SK-N-SH (cell line): ENCODE measurements at regions not wholly inside any gene's neighbourhood (a gene's known extent, or its start where the extent isn't known, plus 50 kb on each side); places are given as distances from the start of the nearest gene placed in this dataset.
"Not testable (repeated sequence)": the region's sequence is repeated elsewhere in the genome, so short reads cannot be mapped to it uniquely, and the experiment has no call there.

ENCODE experiments used
- CTCF ChIA-PET: fragments of 300-600, 350-600 bp; formaldehyde crosslinking; extraction: SDS; loops from one replicate; lab custom pipeline; 2021; lab: Yijun Ruan, JAX
- POLR2A ChIA-PET: fragments of 350-600 bp; sonication (Branson Sonifier 250); formaldehyde crosslinking; extraction: SDS; loops from one replicate; lab custom pipeline; 2020; ENCODE audit warnings: antibody characterized with exemption, inconsistent platforms; lab: Yijun Ruan, JAX
- DNase-seq: peaks from one replicate; pipeline ENCODE4 v3.0.0; 2012
- H2AFZ ChIP-seq: fragments of 200-600 bp; sonication (generic); 2 replicates; pipeline ENCODE4 v1.8.1; 2016; ENCODE audit warnings: antibody characterized with exemption, mild to moderate bottlenecking, low read depth
- H3F3A ChIP-seq: fragments of 200-600 bp; sonication (generic); replicated peaks from 2 replicates; pipeline ENCODE3; 2016; ENCODE audit warnings: antibody characterized with exemption, mild to moderate bottlenecking; ENCODE audit not compliant: insufficient read depth
- H3K27ac ChIP-seq, 2 experiments: fragments of 200-500 bp in 1 of 2; fragments of 200-600 bp in 1 of 2; sonication (Bioruptor generic) in 1 of 2; sonication (generic), shearing (Covaris generic) in 1 of 2; 2 replicates each; pipeline versions ENCODE4 v1.5.1 to v1.6.1; 2014 to 2016; ENCODE audit warnings: low read depth in 2 of 2, inconsistent platforms in 1 of 2, low read length in 1 of 2, mild to moderate bottlenecking in 1 of 2, mixed read lengths in 1 of 2
- H3K27me3 ChIP-seq: fragments of 200-600 bp; sonication (generic), shearing (Covaris generic); 2 replicates; pipeline ENCODE4 v1.6.1; 2016; ENCODE audit warnings: mixed run types; ENCODE audit not compliant: insufficient read depth
- H3K36me3 ChIP-seq, 2 experiments: fragments of 200-500 bp in 1 of 2; fragments of 200-600 bp in 1 of 2; sonication (Bioruptor generic) in 1 of 2; sonication (generic) in 1 of 2; replicated peaks in 1 of 2; 2 replicates each; pipeline versions ENCODE3 to v1.5.1; 2014 to 2016; ENCODE audit warnings: low read length in 1 of 2, mild to moderate bottlenecking in 1 of 2; ENCODE audit not compliant: insufficient read depth in 2 of 2, control insufficient read depth in 1 of 2
- H3K4me1 ChIP-seq, 2 experiments: fragments of 200-500 bp in 1 of 2; fragments of 200-600 bp in 1 of 2; sonication (Bioruptor generic) in 1 of 2; sonication (generic), shearing (Covaris generic) in 1 of 2; 2 replicates each; pipeline versions ENCODE4 v1.5.1 to v1.6.1; 2014 to 2016; ENCODE audit warnings: low read depth in 1 of 2, low read length in 1 of 2, mixed run types in 1 of 2; ENCODE audit not compliant: insufficient read depth in 2 of 2, control insufficient read depth in 1 of 2
- H3K4me2 ChIP-seq: fragments of 200-600 bp; sonication (generic), shearing (Covaris generic); 2 replicates; pipeline ENCODE4 v1.6.1; 2017; ENCODE audit warnings: mixed run types
- H3K4me3 ChIP-seq, 2 experiments: fragments of 200-500 bp in 1 of 2; fragments of 200-600 bp in 1 of 2; sonication (Bioruptor generic) in 1 of 2; sonication (generic), shearing (Covaris generic) in 1 of 2; 2 replicates each; pipeline versions ENCODE4 v1.5.1 to v1.8.1; 2014 to 2016; ENCODE audit warnings: low read depth in 2 of 2, inconsistent platforms in 1 of 2, low read length in 1 of 2, mild to moderate bottlenecking in 1 of 2, mixed read lengths in 1 of 2, moderate library complexity in 1 of 2
- H3K79me2 ChIP-seq: fragments of 200-600 bp; sonication (generic); 2 replicates; pipeline ENCODE4 v1.8.1; 2017; ENCODE audit warnings: mild to moderate bottlenecking; ENCODE audit not compliant: insufficient read depth
- H3K9ac ChIP-seq: fragments of 200-600 bp; sonication (generic); 2 replicates; pipeline ENCODE4 v1.6.1; 2017; ENCODE audit warnings: mixed run types
- H3K9me2 ChIP-seq: fragments of 200-600 bp; sonication (generic); 2 replicates; pipeline ENCODE4 v1.6.1; 2017; ENCODE audit warnings: mixed run types
- H3K9me3 ChIP-seq: fragments of 200-600 bp; sonication (generic); 2 replicates; pipeline ENCODE4 v1.6.1; 2017; ENCODE audit warnings: mixed run types, mild to moderate bottlenecking, moderate library complexity
- H4K20me1 ChIP-seq: fragments of 200-600 bp; sonication (generic); 2 replicates; pipeline ENCODE4 v1.6.1; 2017; ENCODE audit warnings: mild to moderate bottlenecking, mixed run types; ENCODE audit not compliant: insufficient read depth
- EZH2phosphoT487 ChIP-seq: fragments of 200-600 bp; sonication (generic); IDR thresholded peaks from 2 replicates; pipeline ENCODE4 v1.6.1; 2017; ENCODE audit warnings: low read depth, mixed run types, mild to moderate bottlenecking, antibody characterized with exemption, moderate library complexity, borderline replicate concordance
- GABPA ChIP-seq: IDR thresholded peaks from 2 replicates; pipeline ENCODE4 v1.4.0; 2012; ENCODE audit warnings: low read depth, mild to moderate bottlenecking
- RCOR1 ChIP-seq: fragments of 150-350 bp; IDR thresholded peaks from 2 replicates; pipeline ENCODE4 v1.6.1; 2017; ENCODE audit warnings: antibody characterized with exemption, low read length
- RXRA ChIP-seq: IDR thresholded peaks from 2 replicates; pipeline ENCODE4 v1.4.0; 2012; ENCODE audit warnings: low read depth, mild to moderate bottlenecking, borderline replicate concordance
- SIN3A ChIP-seq: IDR thresholded peaks from 2 replicates; pipeline ENCODE4 v1.6.1; 2012; ENCODE audit warnings: low read depth, mild to moderate bottlenecking, low read length, moderate library complexity, borderline replicate concordance
- TAF1 ChIP-seq: IDR thresholded peaks from 2 replicates; pipeline ENCODE4 v1.6.1; 2012; ENCODE audit warnings: low read depth, mild to moderate bottlenecking, low read length, moderate library complexity, borderline replicate concordance
- TCF12 ChIP-seq: IDR thresholded peaks from 2 replicates; pipeline ENCODE4 v1.4.0; 2012
- TEAD4 ChIP-seq: IDR thresholded peaks from 2 replicates; pipeline ENCODE4 v1.4.0; 2012; ENCODE audit warnings: mild to moderate bottlenecking, borderline replicate concordance; ENCODE audit not compliant: insufficient read depth
- USF2 ChIP-seq: fragments of 150-350 bp; IDR thresholded peaks from 2 replicates; pipeline ENCODE4 v1.6.1; 2017; ENCODE audit warnings: antibody characterized with exemption, low read length, low read depth, borderline replicate concordance
- YY1 ChIP-seq: IDR thresholded peaks from 2 replicates; pipeline ENCODE4 v1.4.0; 2012; ENCODE audit warnings: low read depth, mild to moderate bottlenecking
- WGBS: methylation state at CpG from one replicate; pipeline ENCODE4 v1.1.6; 2017; ENCODE audit warnings: low lambda C conversion rate; 5-methylcytosine and 5-hydroxymethylcytosine counted together
- TF ChIP-seq, protein P1 (sequence below): IDR thresholded peaks from 2 replicates; pipeline ENCODE4 v1.6.1; 2012; ENCODE audit warnings: mild to moderate bottlenecking, low read depth, low read length, moderate library complexity
- TF ChIP-seq, protein P2 (sequence below): fragments of 150-350 bp; IDR thresholded peaks from 2 replicates; pipeline ENCODE4 v1.6.1; 2016; ENCODE audit warnings: mild to moderate bottlenecking, low read depth, low read length
- TF ChIP-seq, protein P3 (sequence below): IDR thresholded peaks from 2 replicates; pipeline ENCODE4 v1.4.0; 2012; ENCODE audit warnings: low read depth, borderline replicate concordance

- Histone ChIP-seq H4K20me1 (no peaks in the 10 kb centered on the region), H3K36me3 (peaks cover under 1 to 2% of the 10 kb centered on the region in 2 experiments), H3K9ac (no peak overlapping the region), H3K27me3 (no peaks in the 10 kb centered on the region), H2AFZ (no peak overlapping the region), H3K79me2 (no peaks in the 10 kb centered on the region), H3K4me1 (no peaks in the 10 kb centered on the region), H3K4me3 (no peak overlapping the region), H3K27ac (no peak overlapping the region), H3F3A (no peaks in the 10 kb centered on the region), H3K4me2 (no peak overlapping the region), H3K9me2 (no peaks in the 10 kb centered on the region), H3K9me3 (no peaks in the 10 kb centered on the region)
- 22% methylated on average over 4 of the region's 4 CpGs for WGBS
- DNase-seq = no peak
- POLR2A ChIA-PET = no interaction called here
- TF ChIP-seq TEAD4 = no peak
- TF ChIP-seq RCOR1 = no peak
- TF ChIP-seq, protein P1, sequence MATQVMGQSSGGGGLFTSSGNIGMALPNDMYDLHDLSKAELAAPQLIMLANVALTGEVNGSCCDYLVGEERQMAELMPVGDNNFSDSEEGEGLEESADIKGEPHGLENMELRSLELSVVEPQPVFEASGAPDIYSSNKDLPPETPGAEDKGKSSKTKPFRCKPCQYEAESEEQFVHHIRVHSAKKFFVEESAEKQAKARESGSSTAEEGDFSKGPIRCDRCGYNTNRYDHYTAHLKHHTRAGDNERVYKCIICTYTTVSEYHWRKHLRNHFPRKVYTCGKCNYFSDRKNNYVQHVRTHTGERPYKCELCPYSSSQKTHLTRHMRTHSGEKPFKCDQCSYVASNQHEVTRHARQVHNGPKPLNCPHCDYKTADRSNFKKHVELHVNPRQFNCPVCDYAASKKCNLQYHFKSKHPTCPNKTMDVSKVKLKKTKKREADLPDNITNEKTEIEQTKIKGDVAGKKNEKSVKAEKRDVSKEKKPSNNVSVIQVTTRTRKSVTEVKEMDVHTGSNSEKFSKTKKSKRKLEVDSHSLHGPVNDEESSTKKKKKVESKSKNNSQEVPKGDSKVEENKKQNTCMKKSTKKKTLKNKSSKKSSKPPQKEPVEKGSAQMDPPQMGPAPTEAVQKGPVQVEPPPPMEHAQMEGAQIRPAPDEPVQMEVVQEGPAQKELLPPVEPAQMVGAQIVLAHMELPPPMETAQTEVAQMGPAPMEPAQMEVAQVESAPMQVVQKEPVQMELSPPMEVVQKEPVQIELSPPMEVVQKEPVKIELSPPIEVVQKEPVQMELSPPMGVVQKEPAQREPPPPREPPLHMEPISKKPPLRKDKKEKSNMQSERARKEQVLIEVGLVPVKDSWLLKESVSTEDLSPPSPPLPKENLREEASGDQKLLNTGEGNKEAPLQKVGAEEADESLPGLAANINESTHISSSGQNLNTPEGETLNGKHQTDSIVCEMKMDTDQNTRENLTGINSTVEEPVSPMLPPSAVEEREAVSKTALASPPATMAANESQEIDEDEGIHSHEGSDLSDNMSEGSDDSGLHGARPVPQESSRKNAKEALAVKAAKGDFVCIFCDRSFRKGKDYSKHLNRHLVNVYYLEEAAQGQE = no peak
- TF ChIP-seq TCF12 = no peak
- no peak for TF ChIP-seq SIN3A
- TF ChIP-seq USF2 = no peak
- no peak for TF ChIP-seq EZH2phosphoT487
- TF ChIP-seq RXRA = no peak
- TF ChIP-seq, protein P2, sequence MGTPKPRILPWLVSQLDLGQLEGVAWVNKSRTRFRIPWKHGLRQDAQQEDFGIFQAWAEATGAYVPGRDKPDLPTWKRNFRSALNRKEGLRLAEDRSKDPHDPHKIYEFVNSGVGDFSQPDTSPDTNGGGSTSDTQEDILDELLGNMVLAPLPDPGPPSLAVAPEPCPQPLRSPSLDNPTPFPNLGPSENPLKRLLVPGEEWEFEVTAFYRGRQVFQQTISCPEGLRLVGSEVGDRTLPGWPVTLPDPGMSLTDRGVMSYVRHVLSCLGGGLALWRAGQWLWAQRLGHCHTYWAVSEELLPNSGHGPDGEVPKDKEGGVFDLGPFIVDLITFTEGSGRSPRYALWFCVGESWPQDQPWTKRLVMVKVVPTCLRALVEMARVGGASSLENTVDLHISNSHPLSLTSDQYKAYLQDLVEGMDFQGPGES = no peak
- no peak for TF ChIP-seq YY1
- TF ChIP-seq TAF1 = no peak
- no peak for TF ChIP-seq GABPA
- TF ChIP-seq, protein P3, sequence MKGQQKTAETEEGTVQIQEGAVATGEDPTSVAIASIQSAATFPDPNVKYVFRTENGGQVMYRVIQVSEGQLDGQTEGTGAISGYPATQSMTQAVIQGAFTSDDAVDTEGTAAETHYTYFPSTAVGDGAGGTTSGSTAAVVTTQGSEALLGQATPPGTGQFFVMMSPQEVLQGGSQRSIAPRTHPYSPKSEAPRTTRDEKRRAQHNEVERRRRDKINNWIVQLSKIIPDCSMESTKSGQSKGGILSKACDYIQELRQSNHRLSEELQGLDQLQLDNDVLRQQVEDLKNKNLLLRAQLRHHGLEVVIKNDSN = no peak
- CTCF ChIA-PET = no interaction called here
Observed at GRCh38 chr11:50333861-50334260, 301.2 kb downstream of the OR4C45 start.

DNA sequence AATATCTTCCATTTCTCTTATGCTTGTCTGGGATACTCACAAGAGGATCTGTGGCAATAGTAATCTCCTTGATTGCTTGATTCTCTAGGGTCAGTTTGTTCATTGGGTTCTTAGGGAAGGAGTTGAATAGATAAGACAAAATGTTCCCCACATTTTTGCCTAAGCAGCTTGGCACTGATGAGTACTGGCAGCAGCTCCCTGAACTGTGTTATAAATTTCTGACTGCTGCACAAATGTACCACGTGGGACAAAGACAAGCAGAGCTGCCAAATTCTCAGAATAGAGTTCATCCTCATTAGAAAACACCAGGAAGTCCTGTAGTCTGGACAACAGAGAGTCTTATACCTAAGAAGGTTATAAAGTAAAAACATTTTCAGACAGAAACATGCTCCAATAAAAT lies 304.8 kb downstream of the OR4C45 start:
- H3F3A ChIP-seq, H3K9ac ChIP-seq, CTCF ChIA-PET, H3K4me3 ChIP-seq, H3K4me1 ChIP-seq, H2AFZ ChIP-seq, H3K79me2 ChIP-seq, H3K27ac ChIP-seq, H3K36me3 ChIP-seq, H3K27me3 ChIP-seq, POLR2A ChIA-PET, H3K9me3 ChIP-seq, H3K9me2 ChIP-seq, DNase-seq, H4K20me1 ChIP-seq, H3K4me2 ChIP-seq: not testable (repeated sequence)
- 0% methylated on average over 1 of the region's 1 CpG for WGBS

DNA sequence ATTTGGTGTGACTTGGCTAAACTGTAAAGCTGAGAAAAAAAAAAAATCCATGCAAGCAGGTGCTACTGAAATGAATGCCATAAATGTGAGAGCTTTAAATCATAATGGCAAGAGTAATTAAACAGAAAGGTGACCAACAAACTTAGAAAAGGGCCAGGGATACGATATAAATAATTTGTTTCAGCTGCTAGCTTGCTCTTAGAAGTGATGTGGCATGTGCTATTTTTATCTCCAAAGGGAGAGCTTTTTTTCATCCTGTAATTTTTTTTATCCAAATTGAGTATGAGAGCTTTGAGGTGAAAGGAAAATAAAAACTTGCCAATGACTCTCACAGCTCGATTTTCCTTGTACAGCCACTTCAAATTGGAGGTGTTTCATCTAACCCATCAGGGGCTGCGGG lies 315.3 kb downstream of the OR4C45 start:
- H3K4me3 ChIP-seq, H3F3A ChIP-seq, H3K4me1 ChIP-seq, H3K9ac ChIP-seq, H3K27ac ChIP-seq, H3K4me2 ChIP-seq, CTCF ChIA-PET, H3K9me2 ChIP-seq, H4K20me1 ChIP-seq, H3K36me3 ChIP-seq, DNase-seq, H3K9me3 ChIP-seq, H3K79me2 ChIP-seq, H3K27me3 ChIP-seq, H2AFZ ChIP-seq, POLR2A ChIA-PET: not testable (repeated sequence)
- WGBS = no CpG with 5 or more reads among the region's 3 CpGs
